Uterus (tissue), 2 donors: ENCODE measurements at regions not wholly inside any gene's neighbourhood (a gene's known extent, or its start where the extent isn't known, plus 50 kb on each side); places are given as distances from the start of the nearest gene placed in this dataset.

Experiments
- CTCF ChIP-seq, 4 experiments: fragments of 200-600 bp in 2 of 4; fragments of 450-650 bp in 2 of 4; sonication (generic) in 2 of 4; IDR thresholded peaks; one replicate each; pipeline ENCODE4 v1.5.1; 2016 to 2019; ENCODE audit warnings: antibody characterized with exemption in 4 of 4, mild to moderate bottlenecking in 2 of 4, moderate library complexity in 1 of 4
- POLR2A ChIP-seq, 2 donors: fragments of 450-650 bp; IDR thresholded peaks; one replicate each; pipeline ENCODE4 v1.6.1; 2016; ENCODE audit warnings: antibody characterized with exemption in 2 of 2, mild to moderate bottlenecking in 1 of 2, moderate library complexity in 1 of 2

- TF ChIP-seq CTCF (IDR thresholded peaks at IDR 0.05) (no peak), POLR2A (IDR thresholded peaks at IDR 0.05) (no peak)
These were observed 59.9 kb upstream of the GATA6 start for GRCh38 chr18:22109535-22109934.
